Nephron progenitor cell (in vitro differentiated cells): ENCODE measurements at regions not wholly inside any gene's neighbourhood (a gene's known extent, or its start where the extent isn't known, plus 50 kb on each side); places are given as distances from the start of the nearest gene placed in this dataset.

Source experiments
- DNase-seq: peaks from one replicate; pipeline ENCODE4 v3.0.0; 2021
- H3K27ac Mint-ChIP-seq: 2 replicates; pipeline ENCODE4 v1.8.0; 2021; ENCODE audit warnings: mild to moderate bottlenecking, moderate library complexity, mixed read lengths
- H3K27me3 Mint-ChIP-seq: 2 replicates; pipeline ENCODE4 v1.8.0; 2021; ENCODE audit warnings: mild to moderate bottlenecking, low read depth, mixed read lengths; ENCODE audit not compliant: poor library complexity
- H3K36me3 Mint-ChIP-seq: 2 replicates; pipeline ENCODE4 v1.8.0; 2021; ENCODE audit warnings: low read depth, mixed read lengths
- H3K4me1 Mint-ChIP-seq: 2 replicates; pipeline ENCODE4 v1.8.0; 2021; ENCODE audit warnings: mixed read lengths
- H3K4me3 Mint-ChIP-seq: 2 replicates; pipeline ENCODE4 v1.8.0; 2021; ENCODE audit warnings: mild to moderate bottlenecking, moderate library complexity, mixed read lengths
- H3K9me3 Mint-ChIP-seq: 2 replicates; pipeline ENCODE4 v1.8.0; 2021; ENCODE audit warnings: mild to moderate bottlenecking, moderate library complexity, mixed read lengths
- TF ChIP-seq, protein P1 (sequence below): fragments of 200-600 bp; sonication (generic); IDR thresholded peaks from 2 replicates; pipeline ENCODE4 v1.5.0; 2021; ENCODE audit warnings: antibody characterized with exemption

DNA sequence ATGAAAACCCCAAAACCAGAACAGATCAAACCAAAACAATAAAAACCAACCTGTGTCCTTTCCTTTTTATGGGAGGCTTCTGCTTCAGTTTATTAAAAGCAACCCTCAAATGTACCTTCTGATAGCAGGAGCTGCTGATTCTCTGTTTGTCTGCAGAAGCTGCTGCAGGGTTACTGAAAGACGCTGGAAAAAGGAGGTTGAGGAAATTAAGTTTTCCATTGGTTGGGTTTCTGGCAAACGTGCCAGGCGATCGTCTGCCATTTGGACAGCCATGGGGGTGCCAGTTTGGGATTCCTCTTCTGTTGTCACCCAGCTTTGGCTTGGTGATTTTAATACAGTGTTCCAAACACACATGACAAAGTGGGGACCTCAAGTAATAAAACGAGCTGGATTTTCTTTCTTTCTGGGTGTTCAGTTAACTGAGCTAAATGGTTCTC is 185.4 kb upstream of the ZFHX3 start:
- H3K4me1 Mint-ChIP-seq = peaks cover 11% of the 10 kb centered on the region
- peaks cover 22% of the 10 kb centered on the region for H3K27me3 Mint-ChIP-seq
- no peak for DNase-seq
- no peak overlapping the region for H3K4me3 Mint-ChIP-seq
- no peak overlapping the region for H3K27ac Mint-ChIP-seq
- no peaks in the 10 kb centered on the region for H3K36me3 Mint-ChIP-seq
- no peaks in the 10 kb centered on the region for H3K9me3 Mint-ChIP-seq
- TF ChIP-seq, protein P1, sequence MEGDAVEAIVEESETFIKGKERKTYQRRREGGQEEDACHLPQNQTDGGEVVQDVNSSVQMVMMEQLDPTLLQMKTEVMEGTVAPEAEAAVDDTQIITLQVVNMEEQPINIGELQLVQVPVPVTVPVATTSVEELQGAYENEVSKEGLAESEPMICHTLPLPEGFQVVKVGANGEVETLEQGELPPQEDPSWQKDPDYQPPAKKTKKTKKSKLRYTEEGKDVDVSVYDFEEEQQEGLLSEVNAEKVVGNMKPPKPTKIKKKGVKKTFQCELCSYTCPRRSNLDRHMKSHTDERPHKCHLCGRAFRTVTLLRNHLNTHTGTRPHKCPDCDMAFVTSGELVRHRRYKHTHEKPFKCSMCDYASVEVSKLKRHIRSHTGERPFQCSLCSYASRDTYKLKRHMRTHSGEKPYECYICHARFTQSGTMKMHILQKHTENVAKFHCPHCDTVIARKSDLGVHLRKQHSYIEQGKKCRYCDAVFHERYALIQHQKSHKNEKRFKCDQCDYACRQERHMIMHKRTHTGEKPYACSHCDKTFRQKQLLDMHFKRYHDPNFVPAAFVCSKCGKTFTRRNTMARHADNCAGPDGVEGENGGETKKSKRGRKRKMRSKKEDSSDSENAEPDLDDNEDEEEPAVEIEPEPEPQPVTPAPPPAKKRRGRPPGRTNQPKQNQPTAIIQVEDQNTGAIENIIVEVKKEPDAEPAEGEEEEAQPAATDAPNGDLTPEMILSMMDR = no peak

DNA sequence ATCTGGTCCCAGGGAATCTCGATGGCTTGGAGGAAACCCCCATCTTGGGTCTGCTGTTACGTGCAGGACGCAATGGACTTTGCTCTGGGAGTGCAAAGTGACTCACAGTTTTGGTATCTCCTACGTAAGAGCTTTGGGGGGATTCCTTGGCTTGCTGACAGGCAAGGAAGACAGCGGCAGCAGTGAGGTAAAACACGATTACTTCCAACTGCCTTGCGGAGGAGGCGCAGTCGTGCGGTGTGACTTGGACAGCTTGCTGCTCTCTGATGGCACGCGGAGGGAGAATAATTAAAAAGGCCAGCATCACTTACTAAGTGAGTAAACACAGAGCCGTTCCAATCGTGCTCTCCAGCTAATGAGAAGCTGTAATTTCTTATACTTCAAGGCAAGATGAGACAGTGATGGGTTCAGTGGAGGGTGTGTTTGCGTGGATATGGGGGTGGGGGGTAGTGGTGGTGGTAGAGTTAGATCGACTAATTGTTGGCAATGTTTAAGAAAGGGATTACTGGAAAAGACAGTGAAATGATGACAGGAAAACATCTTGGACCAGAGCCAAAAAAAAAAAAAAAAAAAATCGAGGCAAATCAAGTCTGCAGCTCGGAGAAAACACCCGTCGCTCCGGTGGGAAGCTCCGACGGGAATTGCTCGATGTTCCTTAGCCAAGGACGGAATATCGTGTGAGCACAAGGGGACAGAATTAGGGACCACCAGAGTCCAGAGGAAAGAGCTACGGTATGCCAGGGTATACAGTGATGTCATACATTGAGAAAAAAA is 184.8 kb upstream of the ZFHX3 start:
- Mint-ChIP-seq H3K4me3 (no peak overlapping the region), H3K9me3 (no peaks in the 10 kb centered on the region), H3K27ac (peak overlapping the region; percentile 52), H3K36me3 (no peaks in the 10 kb centered on the region), H3K27me3 (peaks cover 20% of the 10 kb centered on the region), H3K4me1 (peaks cover 10% of the 10 kb centered on the region)
- TF ChIP-seq, protein P1 = no peak
- DNase-seq = no peak

GRCh38 chr16:73231944-73232554 is 184.1 kb upstream of the ZFHX3 start:
- no peak overlapping the region for H3K27ac Mint-ChIP-seq
- DNase-seq = no peak
- no peak overlapping the region for H3K4me3 Mint-ChIP-seq
- peaks cover 10% of the 10 kb centered on the region for H3K4me1 Mint-ChIP-seq
- no peaks in the 10 kb centered on the region for H3K9me3 Mint-ChIP-seq
- H3K36me3 Mint-ChIP-seq = no peaks in the 10 kb centered on the region
- peaks cover 19% of the 10 kb centered on the region for H3K27me3 Mint-ChIP-seq
- TF ChIP-seq, protein P1 = no peak

- H3K9me3 Mint-ChIP-seq = no peaks in the 10 kb centered on the region
- peaks cover 10% of the 10 kb centered on the region for H3K4me1 Mint-ChIP-seq
- no peak for DNase-seq
- no peaks in the 10 kb centered on the region for H3K36me3 Mint-ChIP-seq
- H3K27me3 Mint-ChIP-seq = peaks cover 19% of the 10 kb centered on the region
- TF ChIP-seq, protein P1 = no peak
- H3K4me3 Mint-ChIP-seq = no peak overlapping the region
- no peak overlapping the region for H3K27ac Mint-ChIP-seq
Observed at GRCh38 chr16:73231379-73231778, 183.5 kb upstream of the ZFHX3 start.

GRCh38 chr16:73230651-73231050 is 182.7 kb upstream of the ZFHX3 start:
- H3K4me1 Mint-ChIP-seq = peaks cover 10% of the 10 kb centered on the region
- DNase-seq = no peak
- no peaks in the 10 kb centered on the region for H3K9me3 Mint-ChIP-seq
- no peak overlapping the region for H3K4me3 Mint-ChIP-seq
- H3K27me3 Mint-ChIP-seq = peaks cover 19% of the 10 kb centered on the region
- TF ChIP-seq, protein P1 = no peak
- no peaks in the 10 kb centered on the region for H3K36me3 Mint-ChIP-seq
- no peak overlapping the region for H3K27ac Mint-ChIP-seq
